ENCODE measurements at regions not wholly inside any gene's neighbourhood (a gene's known extent, or its start where the extent isn't known, plus 50 kb on each side); places are given as distances from the start of the nearest gene placed in this dataset.

- TF ChIP-seq BCLAF1 (IDR thresholded peaks at IDR 0.05) (no peak), POLR2AphosphoS5 (IDR thresholded peaks at IDR 0.05; ENCODE audit: low read length) (no peak), BCL11A (IDR thresholded peaks at IDR 0.05; ENCODE audit: low read depth, low read length) (no peak), MYB (IDR thresholded peaks at IDR 0.05; ENCODE audit: borderline replicate concordance, low read depth, low read length) (no peak), ETV6 (conservative IDR thresholded peaks at IDR 0.05 in 1 of 2, IDR thresholded peaks at IDR 0.05 in 1 of 2; ENCODE audit: borderline replicate concordance in 1 of 2, low read depth in 1 of 2) (no peak), ZNF384 (IDR thresholded peaks at IDR 0.05; ENCODE audit: borderline replicate concordance, low read depth, low read length) (no peak), POU2F2 (IDR thresholded peaks at IDR 0.05; ENCODE audit: borderline replicate concordance, low read depth, low read length) (no peak)
These were observed 335.3 kb downstream of the DIRAS2 start (continued) for GRCh38 chr9:90307167-90307833.

- CTCF ChIA-PET: no interaction called here
- Histone ChIP-seq H2AFZ (ENCODE audit: control insufficient read depth, low read depth, low read length) (no peak overlapping the region), H3K27me3 (replicated peaks in 1 of 2; ENCODE audit: control insufficient read depth in 2 of 2, insufficient read depth in 2 of 2, low read length in 1 of 2) (peaks cover 2 to 3% of the 10 kb centered on the region in 2 experiments; a peak in 2 of 4 replicates), H3K4me3 (no peak overlapping the region), H3K9me3 (replicated peaks; ENCODE audit: control insufficient read depth, insufficient read depth, low read length) (no peaks in the 10 kb centered on the region), H3K4me2 (ENCODE audit: control insufficient read depth, insufficient read depth) (no peak overlapping the region), H3K4me1 (ENCODE audit: control insufficient read depth, insufficient read depth, low read length) (no peaks in the 10 kb centered on the region), H3K79me2 (ENCODE audit: control insufficient read depth, insufficient read depth, low read length) (no peaks in the 10 kb centered on the region), H3K27ac (ENCODE audit: control insufficient read depth, insufficient read depth) (no peak overlapping the region), H3K9ac (ENCODE audit: control insufficient read depth, insufficient read depth, low read length) (no peak overlapping the region), H3K36me3 (ENCODE audit: control insufficient read depth in 2 of 2, insufficient read depth in 2 of 2, low read length in 1 of 2) (no peaks in the 10 kb centered on the region), H4K20me1 (ENCODE audit: control insufficient read depth, insufficient read depth) (no peaks in the 10 kb centered on the region)
- intact Hi-C loops (cut with micrococcal nuclease; ENCODE audit: unreplicated experiment): no loop called here
- WGBS (ENCODE audit: insufficient coverage, insufficient replicate concordance, low lambda C conversion rate, missing lambda C conversion rate): 12% methylated on average over 4 of the region's 4 CpGs
- SMC1A ChIA-PET (ENCODE audit: uncharacterized antibody, unreplicated experiment): no interaction called here
- in situ Hi-C loops (cut with MboI): no loop called here
- POLR2A ChIA-PET: no interaction called here
- DNase-seq (ENCODE audit: low read depth, low spot score) (no peak), FAIRE-seq (no peak), ATAC-seq (no peak)
- BruUV-seq (replicated peaks): no TSS peak
- TF ChIP-seq CREM (IDR thresholded peaks at IDR 0.05; ENCODE audit: low read depth) (no peak), ZNF274 (IDR thresholded peaks at IDR 0.05; ENCODE audit: insufficient read depth, insufficient read length) (no peak), USF2 (IDR thresholded peaks at IDR 0.05; ENCODE audit: borderline replicate concordance, low read depth, low read length) (no peak), SRF (IDR thresholded peaks at IDR 0.05; ENCODE audit: low read depth in 2 of 2, low read length in 2 of 2) (no peak), SMAD5 (IDR thresholded peaks at IDR 0.05; ENCODE audit: low read depth) (no peak)
- RAD21 ChIA-PET (ENCODE audit: unreplicated experiment): no interaction called here
These were observed 334.7 kb downstream of the DIRAS2 start for GRCh38 chr9:90307891-90308290.
